ENCODE measurements at regions not wholly inside any gene's neighbourhood (a gene's known extent, or its start where the extent isn't known, plus 50 kb on each side); places are given as distances from the start of the nearest gene placed in this dataset.

DNA sequence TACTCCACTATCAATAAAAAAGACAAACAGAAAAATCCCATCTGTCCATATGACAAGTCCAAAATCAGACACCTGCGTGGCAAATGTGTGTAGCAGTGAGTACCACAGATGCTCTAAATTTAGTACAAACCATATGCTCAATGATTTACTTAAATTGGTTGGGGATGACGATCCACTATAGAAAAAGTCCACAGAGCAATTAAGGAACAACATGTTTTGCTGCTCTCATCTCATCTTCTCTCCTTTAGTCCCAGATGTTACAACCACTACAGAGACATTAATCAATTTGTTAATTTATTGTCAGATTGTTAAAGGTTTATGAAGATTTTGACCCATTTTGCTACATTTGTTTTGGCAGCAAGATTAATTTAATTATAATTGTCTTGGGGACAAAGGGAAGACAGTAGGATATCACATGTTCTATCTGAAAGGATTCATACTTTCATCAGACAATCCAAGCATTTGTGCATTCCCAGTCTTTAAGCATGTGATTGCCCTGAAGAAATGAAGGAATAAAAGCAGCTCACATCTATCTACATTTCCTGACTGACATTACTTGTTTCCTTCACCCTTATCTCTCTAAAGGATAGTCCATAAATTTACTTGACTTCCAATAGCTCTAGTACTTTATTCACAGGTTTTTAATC, 2268.1 kb downstream of the PCDH7 start:
- Histone ChIP-seq H3K36me3 (ENCODE audit: control insufficient read depth, insufficient read depth, low read length) (no peaks in the 10 kb centered on the region), H3K4me1 (ENCODE audit: control insufficient read depth, insufficient read depth, low read length) (no peaks in the 10 kb centered on the region), H3K27ac (ENCODE audit: low read length) (no peak overlapping the region), H3K4me3 (ENCODE audit: low read depth in 2 of 2, low read length in 2 of 2) (no peak overlapping the region), H3K27me3 (ENCODE audit: control insufficient read depth, insufficient read depth, low read length) (no peaks in the 10 kb centered on the region), H3K9me3 (ENCODE audit: control insufficient read depth, insufficient read depth, low read depth, low read length) (no peaks in the 10 kb centered on the region)
- intact Hi-C loops (cut with micrococcal nuclease; ENCODE audit: unreplicated experiment) = no loop called here
- POLR2A ChIA-PET = no interaction called here
- no peak for DNase-seq (ENCODE audit: low read depth, low spot score)
- in situ Hi-C loops (cut with HindIII; ENCODE audit: low pct_unique_long_range_greater_than_20kb, low sequenced_read_pairs) = no loop called here
- CTCF ChIA-PET = no interaction called here
- BruUV-seq (replicated peaks) = no TSS peak
- TF ChIP-seq SIN3A (IDR thresholded peaks at IDR 0.05; ENCODE audit: borderline replicate concordance, insufficient read depth, low read depth, low read length) = no peak
- TF ChIP-seq, protein P1, sequence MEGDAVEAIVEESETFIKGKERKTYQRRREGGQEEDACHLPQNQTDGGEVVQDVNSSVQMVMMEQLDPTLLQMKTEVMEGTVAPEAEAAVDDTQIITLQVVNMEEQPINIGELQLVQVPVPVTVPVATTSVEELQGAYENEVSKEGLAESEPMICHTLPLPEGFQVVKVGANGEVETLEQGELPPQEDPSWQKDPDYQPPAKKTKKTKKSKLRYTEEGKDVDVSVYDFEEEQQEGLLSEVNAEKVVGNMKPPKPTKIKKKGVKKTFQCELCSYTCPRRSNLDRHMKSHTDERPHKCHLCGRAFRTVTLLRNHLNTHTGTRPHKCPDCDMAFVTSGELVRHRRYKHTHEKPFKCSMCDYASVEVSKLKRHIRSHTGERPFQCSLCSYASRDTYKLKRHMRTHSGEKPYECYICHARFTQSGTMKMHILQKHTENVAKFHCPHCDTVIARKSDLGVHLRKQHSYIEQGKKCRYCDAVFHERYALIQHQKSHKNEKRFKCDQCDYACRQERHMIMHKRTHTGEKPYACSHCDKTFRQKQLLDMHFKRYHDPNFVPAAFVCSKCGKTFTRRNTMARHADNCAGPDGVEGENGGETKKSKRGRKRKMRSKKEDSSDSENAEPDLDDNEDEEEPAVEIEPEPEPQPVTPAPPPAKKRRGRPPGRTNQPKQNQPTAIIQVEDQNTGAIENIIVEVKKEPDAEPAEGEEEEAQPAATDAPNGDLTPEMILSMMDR (IDR thresholded peaks at IDR 0.05) = no peak
- ATAC-seq = no peak

DNA sequence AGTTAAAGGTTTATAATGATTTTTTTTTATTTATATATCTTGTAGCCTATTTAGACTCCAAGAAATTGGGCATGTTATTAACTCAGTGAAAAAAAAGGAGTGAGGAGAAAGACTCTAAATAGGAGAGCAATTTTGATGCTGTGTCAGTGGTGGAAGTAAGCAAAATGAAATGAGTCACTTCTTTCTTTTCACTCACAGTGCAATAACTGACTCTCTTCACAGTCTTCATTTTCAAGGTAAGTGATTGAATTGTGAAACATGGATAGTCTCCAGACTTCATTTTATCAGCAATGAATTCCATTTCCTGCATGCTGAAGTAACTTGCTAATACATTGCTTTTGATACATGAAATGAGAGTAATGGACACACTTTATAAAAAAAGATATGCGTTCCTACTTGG, 2271.5 kb downstream of the PCDH7 start:
- in situ Hi-C loops (cut with HindIII; ENCODE audit: low pct_unique_long_range_greater_than_20kb, low sequenced_read_pairs) (no loop called here), intact Hi-C loops (cut with micrococcal nuclease; ENCODE audit: unreplicated experiment) (no loop called here)
- no TSS peak for BruUV-seq (replicated peaks)

More for the DNA sequence above, 2271.5 kb downstream of the PCDH7 start:
- H3K27me3 ChIP-seq (ENCODE audit: control insufficient read depth, insufficient read depth, low read length) = no peaks in the 10 kb centered on the region
- H3K4me1 ChIP-seq (ENCODE audit: control insufficient read depth, insufficient read depth, low read length) = no peaks in the 10 kb centered on the region
- POLR2A ChIA-PET = no interaction called here
- H3K27ac ChIP-seq (ENCODE audit: low read length) = no peak overlapping the region
- no peak for DNase-seq (ENCODE audit: low read depth, low spot score)
- no peak for ATAC-seq
- H3K4me3 ChIP-seq (ENCODE audit: low read depth in 2 of 2, low read length in 2 of 2) = no peak overlapping the region
- no peaks in the 10 kb centered on the region for H3K36me3 ChIP-seq (ENCODE audit: control insufficient read depth, insufficient read depth, low read length)
- no peak for TF ChIP-seq TCF7L2 (IDR thresholded peaks at IDR 0.05; ENCODE audit: low read depth, low read length)
- TF ChIP-seq, protein P1 (IDR thresholded peaks at IDR 0.05) = no peak
- TF ChIP-seq SIN3A (IDR thresholded peaks at IDR 0.05; ENCODE audit: borderline replicate concordance, insufficient read depth, low read depth, low read length) = no peak
- TF ChIP-seq, protein P2, sequence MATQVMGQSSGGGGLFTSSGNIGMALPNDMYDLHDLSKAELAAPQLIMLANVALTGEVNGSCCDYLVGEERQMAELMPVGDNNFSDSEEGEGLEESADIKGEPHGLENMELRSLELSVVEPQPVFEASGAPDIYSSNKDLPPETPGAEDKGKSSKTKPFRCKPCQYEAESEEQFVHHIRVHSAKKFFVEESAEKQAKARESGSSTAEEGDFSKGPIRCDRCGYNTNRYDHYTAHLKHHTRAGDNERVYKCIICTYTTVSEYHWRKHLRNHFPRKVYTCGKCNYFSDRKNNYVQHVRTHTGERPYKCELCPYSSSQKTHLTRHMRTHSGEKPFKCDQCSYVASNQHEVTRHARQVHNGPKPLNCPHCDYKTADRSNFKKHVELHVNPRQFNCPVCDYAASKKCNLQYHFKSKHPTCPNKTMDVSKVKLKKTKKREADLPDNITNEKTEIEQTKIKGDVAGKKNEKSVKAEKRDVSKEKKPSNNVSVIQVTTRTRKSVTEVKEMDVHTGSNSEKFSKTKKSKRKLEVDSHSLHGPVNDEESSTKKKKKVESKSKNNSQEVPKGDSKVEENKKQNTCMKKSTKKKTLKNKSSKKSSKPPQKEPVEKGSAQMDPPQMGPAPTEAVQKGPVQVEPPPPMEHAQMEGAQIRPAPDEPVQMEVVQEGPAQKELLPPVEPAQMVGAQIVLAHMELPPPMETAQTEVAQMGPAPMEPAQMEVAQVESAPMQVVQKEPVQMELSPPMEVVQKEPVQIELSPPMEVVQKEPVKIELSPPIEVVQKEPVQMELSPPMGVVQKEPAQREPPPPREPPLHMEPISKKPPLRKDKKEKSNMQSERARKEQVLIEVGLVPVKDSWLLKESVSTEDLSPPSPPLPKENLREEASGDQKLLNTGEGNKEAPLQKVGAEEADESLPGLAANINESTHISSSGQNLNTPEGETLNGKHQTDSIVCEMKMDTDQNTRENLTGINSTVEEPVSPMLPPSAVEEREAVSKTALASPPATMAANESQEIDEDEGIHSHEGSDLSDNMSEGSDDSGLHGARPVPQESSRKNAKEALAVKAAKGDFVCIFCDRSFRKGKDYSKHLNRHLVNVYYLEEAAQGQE (IDR thresholded peaks at IDR 0.05; ENCODE audit: insufficient read depth in 1 of 2, low read depth in 2 of 2, low read length in 1 of 2) = no peak
- TF ChIP-seq POLR2AphosphoS5 (IDR thresholded peaks at IDR 0.05; ENCODE audit: low read depth, low read length) = no peak
- CTCF ChIA-PET = no interaction called here
- H3K9me3 ChIP-seq (ENCODE audit: control insufficient read depth, insufficient read depth, low read depth, low read length) = no peaks in the 10 kb centered on the region

Measured in Panc1 (cell line).